PC-3 (cell line): ENCODE measurements at regions not wholly inside any gene's neighbourhood (a gene's known extent, or its start where the extent isn't known, plus 50 kb on each side); places are given as distances from the start of the nearest gene placed in this dataset.

Experiments used
- CTCF ChIP-seq: fragments of 300-600 bp; sonication (generic); conservative IDR thresholded peaks from 2 replicates; pipeline ENCODE4 v1.5.1; 2017; ENCODE audit warnings: antibody characterized with exemption, low read depth, mild to moderate bottlenecking, low read length
- EZH2 ChIP-seq: fragments of 300-600 bp; sonication (generic); IDR thresholded peaks from one replicate; pipeline ENCODE4 v1.6.1; 2017; ENCODE audit warnings: antibody characterized with exemption, mild to moderate bottlenecking, low read length; ENCODE audit not compliant: unreplicated experiment

GRCh38 chr19:32197896-32198882 lies 147.2 kb upstream of the ZNF507 start:
- no peak for TF ChIP-seq CTCF
- no peak for TF ChIP-seq EZH2
